Stomach (tissue), 4 donors: ENCODE measurements at regions not wholly inside any gene's neighbourhood (a gene's known extent, or its start where the extent isn't known, plus 50 kb on each side); places are given as distances from the start of the nearest gene placed in this dataset.

Experiments used
- EP300 ChIP-seq: sonication (generic); formaldehyde crosslinking; IDR thresholded peaks from one replicate; pipeline ENCODE4 v1.6.1; 2017; ENCODE audit warnings: antibody characterized with exemption
- POLR2A ChIP-seq, 4 donors: fragments of 450-650 bp; IDR thresholded peaks; one replicate each; pipeline ENCODE4 v1.6.1; 2016; ENCODE audit warnings: antibody characterized with exemption in 4 of 4, control low read depth in 2 of 4, mild to moderate bottlenecking in 1 of 4, moderate library complexity in 1 of 4
- POLR2AphosphoS5 ChIP-seq, 3 donors: sonication (generic); formaldehyde crosslinking; IDR thresholded peaks; one replicate each; pipeline ENCODE4 v1.6.1; 2016; ENCODE audit warnings: antibody characterized with exemption in 3 of 3
- TF ChIP-seq, protein P1 (sequence below), 7 experiments: fragments of 450-650 bp in 4 of 7; fragments of 200-600 bp in 3 of 7; sonication (generic) in 3 of 7; IDR thresholded peaks; one replicate each; pipeline ENCODE4 v1.5.1; 2016 to 2019; ENCODE audit warnings: antibody characterized with exemption in 7 of 7, control low read depth in 2 of 7, mild to moderate bottlenecking in 1 of 7

DNA sequence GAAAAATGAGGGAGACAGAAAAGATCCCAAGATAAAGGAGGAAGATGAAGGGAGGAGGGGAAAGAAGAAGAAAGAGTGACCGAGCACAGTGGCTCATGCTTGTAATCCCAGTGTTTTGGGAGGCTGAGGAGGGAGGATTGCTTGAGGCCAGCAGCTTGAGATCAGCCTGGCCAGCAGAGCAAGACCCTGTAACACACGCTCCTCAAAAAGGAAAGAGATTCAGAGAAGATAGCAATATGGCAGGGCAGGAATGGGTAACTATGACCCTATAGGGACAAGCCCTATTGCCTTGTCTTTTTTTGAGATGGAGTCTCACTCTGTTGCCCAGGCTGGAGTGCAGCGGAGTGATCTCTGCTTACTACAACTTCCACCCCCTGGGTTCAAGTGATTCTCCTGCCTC, 116.9 kb upstream of the MAP1LC3B2 start:
- TF ChIP-seq, protein P1, sequence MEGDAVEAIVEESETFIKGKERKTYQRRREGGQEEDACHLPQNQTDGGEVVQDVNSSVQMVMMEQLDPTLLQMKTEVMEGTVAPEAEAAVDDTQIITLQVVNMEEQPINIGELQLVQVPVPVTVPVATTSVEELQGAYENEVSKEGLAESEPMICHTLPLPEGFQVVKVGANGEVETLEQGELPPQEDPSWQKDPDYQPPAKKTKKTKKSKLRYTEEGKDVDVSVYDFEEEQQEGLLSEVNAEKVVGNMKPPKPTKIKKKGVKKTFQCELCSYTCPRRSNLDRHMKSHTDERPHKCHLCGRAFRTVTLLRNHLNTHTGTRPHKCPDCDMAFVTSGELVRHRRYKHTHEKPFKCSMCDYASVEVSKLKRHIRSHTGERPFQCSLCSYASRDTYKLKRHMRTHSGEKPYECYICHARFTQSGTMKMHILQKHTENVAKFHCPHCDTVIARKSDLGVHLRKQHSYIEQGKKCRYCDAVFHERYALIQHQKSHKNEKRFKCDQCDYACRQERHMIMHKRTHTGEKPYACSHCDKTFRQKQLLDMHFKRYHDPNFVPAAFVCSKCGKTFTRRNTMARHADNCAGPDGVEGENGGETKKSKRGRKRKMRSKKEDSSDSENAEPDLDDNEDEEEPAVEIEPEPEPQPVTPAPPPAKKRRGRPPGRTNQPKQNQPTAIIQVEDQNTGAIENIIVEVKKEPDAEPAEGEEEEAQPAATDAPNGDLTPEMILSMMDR (IDR thresholded peaks at IDR 0.05), result no peak
- TF ChIP-seq POLR2A (IDR thresholded peaks at IDR 0.05) (no peak), POLR2AphosphoS5 (IDR thresholded peaks at IDR 0.05) (no peak), EP300 (no peak)
